ENCODE measurements at regions not wholly inside any gene's neighbourhood (a gene's known extent, or its start where the extent isn't known, plus 50 kb on each side); places are given as distances from the start of the nearest gene placed in this dataset.
"Not testable (repeated sequence)": the region's sequence is repeated elsewhere in the genome, so short reads cannot be mapped to it uniquely, and the experiment has no call there.

GRCh38 chrX:63233013-63233412, 118.1 kb downstream of the SPIN4 start:
- TF ChIP-seq REST (IDR thresholded peaks at IDR 0.05); RAD21 (IDR thresholded peaks at IDR 0.05); CTCF (IDR thresholded peaks at IDR 0.05; ENCODE audit: low read depth, low read length, missing input control); GABPA (IDR thresholded peaks at IDR 0.05 in 1 of 2, conservative IDR thresholded peaks at IDR 0.05 in 1 of 2); MAX (IDR thresholded peaks at IDR 0.05); TAF1 (conservative IDR thresholded peaks at IDR 0.05); ATF3 (IDR thresholded peaks at IDR 0.05): not testable (repeated sequence)
